IMR-90 (cell line): ENCODE measurements at regions not wholly inside any gene's neighbourhood (a gene's known extent, or its start where the extent isn't known, plus 50 kb on each side); places are given as distances from the start of the nearest gene placed in this dataset.

ENCODE experiments used
- ATAC-seq: fragments of 200-7000 bp; cut with Tn5 transposase; 2 replicates; pipeline ENCODE4 v1.9.1; 2020; ENCODE audit warnings: low read depth, mild to moderate bottlenecking, moderate library complexity
- BruUV-seq: library from RNA; stranded (reverse); fragments of 400-500 nt; replicated peaks from 2 replicates; lab custom pipeline; 2021; lab: Mats Ljungman, UMichigan
- CTCF ChIA-PET: fragments of 300-600 bp; formaldehyde crosslinking; extraction: SDS; loops from one replicate; lab custom pipeline; 2021; ENCODE audit warnings: antibody characterized with exemption; lab: Yijun Ruan, JAX
- POLR2A ChIA-PET: fragments of 300-600 bp; sonication (Branson Sonifier 250); formaldehyde crosslinking; loops from one replicate; lab custom pipeline; 2022; ENCODE audit warnings: antibody characterized with exemption; ENCODE audit not compliant: unreplicated experiment; lab: Charles Lee
- DNase-seq: peaks from one replicate; pipeline ENCODE4 v3.0.0; 2013
- H2AFZ ChIP-seq: replicated peaks from 2 replicates; pipeline ENCODE3; 2013; ENCODE audit warnings: low read length, mild to moderate bottlenecking; ENCODE audit not compliant: poor library complexity
- H2AK5ac ChIP-seq: 2 replicates; pipeline ENCODE4 v1.6.1; 2013; ENCODE audit warnings: low read depth, low read length, inconsistent platforms
- H2AK9ac ChIP-seq: replicated peaks from 2 replicates; pipeline ENCODE3; 2013; ENCODE audit warnings: mild to moderate bottlenecking, low read depth, low read length, moderate library complexity; ENCODE audit not compliant: poor library complexity
- H2BK120ac ChIP-seq: 2 replicates; pipeline ENCODE4 v1.6.1; 2013; ENCODE audit warnings: low read depth, low read length, inconsistent platforms
- H2BK15ac ChIP-seq: 3 replicates; pipeline ENCODE4 v1.6.1; 2013; ENCODE audit warnings: low read depth, low read length, inconsistent platforms
- H2BK20ac ChIP-seq: 2 replicates; pipeline ENCODE4 v1.6.1; 2013; ENCODE audit warnings: low read depth, mild to moderate bottlenecking, inconsistent platforms, low read length, moderate library complexity
- H2BK5ac ChIP-seq: 2 replicates; pipeline ENCODE4 v1.6.1; 2013; ENCODE audit warnings: mild to moderate bottlenecking, low read depth, low read length, inconsistent platforms; ENCODE audit not compliant: poor library complexity, severe bottlenecking
- H3K14ac ChIP-seq: replicated peaks from 2 replicates; pipeline ENCODE4 v1.6.1; 2013; ENCODE audit warnings: low read depth, low read length, inconsistent platforms
- H3K18ac ChIP-seq: 2 replicates; pipeline ENCODE4 v1.6.1; 2013; ENCODE audit warnings: low read depth, low read length, control low read depth
- H3K23ac ChIP-seq: 2 replicates; pipeline ENCODE4 v1.6.1; 2013; ENCODE audit warnings: low read depth, low read length, inconsistent platforms
- H3K27ac ChIP-seq: 2 replicates; pipeline ENCODE4 v1.5.1; 2013; ENCODE audit warnings: mild to moderate bottlenecking, control low read depth, low read length; ENCODE audit not compliant: insufficient read depth
- H3K27me3 ChIP-seq: 2 replicates; pipeline ENCODE4 v1.6.1; 2013; ENCODE audit warnings: low read length; ENCODE audit not compliant: control insufficient read depth, insufficient read depth
- H3K36me3 ChIP-seq: 2 replicates; pipeline ENCODE4 v1.6.1; 2013; ENCODE audit warnings: low read length, mixed read lengths; ENCODE audit not compliant: control insufficient read depth, insufficient read depth
- H3K4ac ChIP-seq: 2 replicates; pipeline ENCODE4 v1.6.1; 2013; ENCODE audit warnings: low read depth, low read length, inconsistent platforms
- H3K4me1 ChIP-seq: 2 replicates; pipeline ENCODE4 v1.6.1; 2013; ENCODE audit warnings: low read length, mixed read lengths; ENCODE audit not compliant: control insufficient read depth, insufficient read depth
- H3K4me2 ChIP-seq: 2 replicates; pipeline ENCODE4 v1.6.1; 2013; ENCODE audit warnings: low read depth, mild to moderate bottlenecking, control low read depth, low read length, moderate library complexity
- H3K4me3 ChIP-seq: 2 replicates; pipeline ENCODE4 v1.5.1; 2013; ENCODE audit warnings: low read depth, mild to moderate bottlenecking, control low read depth, low read length, moderate library complexity; ENCODE audit not compliant: insufficient read depth
- H3K56ac ChIP-seq: 2 replicates; pipeline ENCODE4 v1.6.1; 2013; ENCODE audit warnings: low read length, inconsistent platforms; ENCODE audit not compliant: insufficient read depth; ENCODE audit errors: extremely low read depth
- H3K79me1 ChIP-seq, 2 experiments: 2 replicates each; pipeline ENCODE4 v1.6.1; 2013; ENCODE audit warnings: low read length in 2 of 2, inconsistent platforms in 1 of 2, low read depth in 1 of 2
- H3K9ac ChIP-seq: 2 replicates; pipeline ENCODE4 v1.6.1; 2013; ENCODE audit warnings: low read depth, low read length, control low read depth
- H3K9me1 ChIP-seq: 2 replicates; pipeline ENCODE4 v1.6.1; 2013; ENCODE audit warnings: low read length, inconsistent platforms; ENCODE audit not compliant: insufficient read depth
- H3K9me3 ChIP-seq: 2 replicates; pipeline ENCODE4 v1.6.1; 2013; ENCODE audit warnings: low read length; ENCODE audit not compliant: control insufficient read depth, insufficient read depth
- H4K20me1 ChIP-seq: 2 replicates; pipeline ENCODE4 v1.6.1; 2013; ENCODE audit warnings: low read length, inconsistent platforms; ENCODE audit not compliant: insufficient read depth
- H4K5ac ChIP-seq: 2 replicates; pipeline ENCODE4 v1.6.1; 2013; ENCODE audit warnings: mild to moderate bottlenecking, low read depth, low read length, control low read depth
- H4K8ac ChIP-seq, 2 experiments: 2 replicates each; pipeline ENCODE4 v1.6.1; 2013; ENCODE audit warnings: low read depth in 2 of 2, low read length in 2 of 2, control low read depth in 1 of 2, inconsistent platforms in 1 of 2
- H4K91ac ChIP-seq: 2 replicates; pipeline ENCODE4 v1.6.1; 2013; ENCODE audit warnings: low read depth, low read length, inconsistent platforms; ENCODE audit not compliant: insufficient read depth
- BHLHE40 ChIP-seq: fragments of 150-350 bp; IDR thresholded peaks from 2 replicates; pipeline ENCODE4 v1.6.1; 2016; ENCODE audit warnings: mild to moderate bottlenecking, low read depth, low read length
- CEBPB ChIP-seq: IDR thresholded peaks from 2 replicates; pipeline ENCODE4 v1.6.1; 2012; ENCODE audit warnings: low read depth, low read length, improper control_type of control experiment
- CHD1 ChIP-seq: IDR thresholded peaks from 2 replicates; pipeline ENCODE4 v1.6.1; 2012; ENCODE audit warnings: low read depth, low read length, improper control_type of control experiment
- CTCF ChIP-seq: conservative IDR thresholded peaks from 2 replicates; pipeline ENCODE4 v1.5.1; 2012; ENCODE audit warnings: mild to moderate bottlenecking, low read depth, low read length, improper control_type of control experiment
- FOS ChIP-seq: fragments of 150-350 bp; IDR thresholded peaks from 2 replicates; pipeline ENCODE4 v1.6.1; 2016; ENCODE audit warnings: low read depth, low read length
- MAFK ChIP-seq: IDR thresholded peaks from 2 replicates; pipeline ENCODE4 v1.6.1; 2012; ENCODE audit warnings: low read depth, low read length, improper control_type of control experiment
- MAZ ChIP-seq: IDR thresholded peaks from 2 replicates; pipeline ENCODE4 v1.6.1; 2012; ENCODE audit warnings: low read depth, mild to moderate bottlenecking, low read length, improper control_type of control experiment, moderate library complexity, borderline replicate concordance
- MXI1 ChIP-seq: IDR thresholded peaks from 2 replicates; pipeline ENCODE4 v1.6.1; 2012; ENCODE audit warnings: low read depth, mild to moderate bottlenecking, low read length, moderate library complexity, borderline replicate concordance
- NFE2L2 ChIP-seq: fragments of 150-350 bp; IDR thresholded peaks from 2 replicates; pipeline ENCODE4 v1.6.1; 2016; ENCODE audit warnings: low read depth, mild to moderate bottlenecking, low read length
- POLR2A ChIP-seq: IDR thresholded peaks from 2 replicates; pipeline ENCODE4 v1.6.1; 2012; ENCODE audit warnings: mild to moderate bottlenecking, low read depth, low read length
- RAD21 ChIP-seq: IDR thresholded peaks from 2 replicates; pipeline ENCODE4 v1.6.1; 2012; ENCODE audit warnings: low read length, improper control_type of control experiment
- RCOR1 ChIP-seq: IDR thresholded peaks from 2 replicates; pipeline ENCODE4 v1.6.1; 2012; ENCODE audit warnings: mild to moderate bottlenecking, low read length, improper control_type of control experiment; ENCODE audit not compliant: insufficient replicate concordance
- RFX5 ChIP-seq: IDR thresholded peaks from 2 replicates; pipeline ENCODE4 v1.8.0; 2012; ENCODE audit warnings: low read depth, mild to moderate bottlenecking, low read length, moderate library complexity
- SMC3 ChIP-seq: fragments of 150-350 bp; IDR thresholded peaks from 2 replicates; pipeline ENCODE4 v1.6.1; 2016; ENCODE audit warnings: low read depth, mild to moderate bottlenecking, antibody characterized with exemption, low read length, moderate library complexity
- WGBS, 2 experiments: methylation state at CpG; one replicate each; pipeline versions ENCODE4 v1.1.5 to v1.1.7; 2013; ENCODE audit warnings: missing lambda C conversion rate in 2 of 2; ENCODE audit not compliant: insufficient read length in 1 of 2; ENCODE audit errors: extremely low coverage in 2 of 2; 5-methylcytosine and 5-hydroxymethylcytosine counted together
- dilution Hi-C: fragments of 300-500 bp; cut with HindIII; formaldehyde crosslinking; loops from one replicate; pipeline ENCODE4 v1.14.3; 2018; ENCODE audit warnings: low sequenced_read_pairs; ENCODE audit not compliant: unreplicated experiment
- in situ Hi-C: fragments of 300-500 bp; cut with MboI; formaldehyde crosslinking; loops from 3 replicates; pipeline ENCODE4 v1.14.3; 2019; ENCODE audit warnings: low sequenced_read_pairs, inconsistent platforms, mixed read lengths
- intact Hi-C: fragments of 100-400 bp; cut with micrococcal nuclease; formaldehyde crosslinking; loops from 2 replicates; pipeline ENCODE4 v1.10.0; 2022
- TF ChIP-seq, protein P1 (sequence below): fragments of 150-350 bp; IDR thresholded peaks from 2 replicates; pipeline ENCODE4 v1.6.1; 2016; ENCODE audit warnings: low read depth, mild to moderate bottlenecking, low read length, moderate library complexity, borderline replicate concordance
- TF ChIP-seq, protein P2 (sequence below): fragments of 150-350 bp; IDR thresholded peaks from 2 replicates; pipeline ENCODE4 v1.6.1; 2017; ENCODE audit warnings: mild to moderate bottlenecking, antibody characterized with exemption, low read length, low read depth

DNA sequence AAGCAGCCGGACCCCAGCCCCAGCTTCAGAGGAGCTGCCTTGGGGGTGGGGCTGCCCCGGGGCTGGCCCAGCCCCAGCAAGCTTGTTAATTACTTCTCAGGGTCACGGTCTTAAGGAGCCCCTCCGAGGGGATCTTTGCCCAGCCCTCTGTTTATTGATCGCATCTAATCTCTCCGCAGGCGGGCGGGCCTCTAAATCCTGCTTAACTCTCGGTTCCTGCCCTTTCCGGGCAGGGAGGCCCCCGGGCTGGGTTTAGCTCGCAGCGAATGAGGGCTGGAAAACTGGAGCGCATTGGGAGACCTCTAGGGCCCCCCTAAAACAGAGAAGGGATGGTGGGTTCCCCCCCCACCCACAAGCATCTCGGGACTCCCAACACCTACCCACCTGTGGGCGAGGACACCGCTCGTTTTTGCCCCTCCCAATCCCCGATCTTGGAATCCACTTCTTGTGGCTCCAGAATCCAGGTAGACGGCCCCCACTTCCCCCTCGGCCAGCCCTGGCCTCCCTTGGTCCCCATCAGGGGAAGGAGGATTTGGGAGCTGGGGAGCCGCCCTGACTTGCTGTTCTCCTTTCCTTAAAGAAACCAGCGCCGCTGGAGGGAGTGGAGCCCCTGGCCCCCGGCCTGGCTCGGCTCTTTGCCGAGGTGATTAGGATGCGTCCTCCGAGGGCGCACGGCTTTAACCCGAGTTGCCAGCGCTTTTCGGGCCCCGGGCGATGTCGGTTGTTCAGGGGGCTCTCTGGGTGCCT is 59.5 kb upstream of the ADGRL1 start:
- Histone ChIP-seq H3K4me2 (no peak overlapping the region), H4K8ac (no peak overlapping the region), H3K4me1 (no peaks in the 10 kb centered on the region), H2BK5ac (no peak overlapping the region), H3K36me3 (no peaks in the 10 kb centered on the region), H3K79me1 (no peaks in the 10 kb centered on the region), H3K18ac (no peak overlapping the region), H3K56ac (no peak overlapping the region), H3K27ac (no peak overlapping the region), H3K9ac (no peak overlapping the region), H3K23ac (no peak overlapping the region), H2AK9ac (no peak overlapping the region), H3K27me3 (peaks cover 47% of the 10 kb centered on the region), H2BK120ac (no peak overlapping the region), H3K9me3 (peaks cover 3% of the 10 kb centered on the region), H4K5ac (no peak overlapping the region), H3K4me3 (no peak overlapping the region), H3K9me1 (peaks cover 4% of the 10 kb centered on the region; the same call in 1 of the 2 replicates), H4K91ac (no peak overlapping the region), H2AFZ (peak overlapping the region; percentile 36), H2AK5ac (no peak overlapping the region), H2BK15ac (no peak overlapping the region), H2BK20ac (no peak overlapping the region), H3K14ac (no peak overlapping the region), H4K20me1 (no peaks in the 10 kb centered on the region), H3K4ac (no peak overlapping the region)
- intact Hi-C loops (no loop called here), in situ Hi-C loops (no loop called here), dilution Hi-C loops (no loop called here)
- BruUV-seq: no TSS peak
- CTCF ChIA-PET: no interaction called here
- WGBS, 2 experiments: 10% methylated on average over 9 of the region's 37 CpGs; no CpG with 5 or more reads in 1 of the 2 experiments
- TF ChIP-seq, protein P1, sequence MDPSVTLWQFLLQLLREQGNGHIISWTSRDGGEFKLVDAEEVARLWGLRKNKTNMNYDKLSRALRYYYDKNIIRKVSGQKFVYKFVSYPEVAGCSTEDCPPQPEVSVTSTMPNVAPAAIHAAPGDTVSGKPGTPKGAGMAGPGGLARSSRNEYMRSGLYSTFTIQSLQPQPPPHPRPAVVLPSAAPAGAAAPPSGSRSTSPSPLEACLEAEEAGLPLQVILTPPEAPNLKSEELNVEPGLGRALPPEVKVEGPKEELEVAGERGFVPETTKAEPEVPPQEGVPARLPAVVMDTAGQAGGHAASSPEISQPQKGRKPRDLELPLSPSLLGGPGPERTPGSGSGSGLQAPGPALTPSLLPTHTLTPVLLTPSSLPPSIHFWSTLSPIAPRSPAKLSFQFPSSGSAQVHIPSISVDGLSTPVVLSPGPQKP: no peak
- no peak for TF ChIP-seq RFX5
- TF ChIP-seq SMC3: no peak
- no peak for TF ChIP-seq RCOR1
- TF ChIP-seq, protein P2, sequence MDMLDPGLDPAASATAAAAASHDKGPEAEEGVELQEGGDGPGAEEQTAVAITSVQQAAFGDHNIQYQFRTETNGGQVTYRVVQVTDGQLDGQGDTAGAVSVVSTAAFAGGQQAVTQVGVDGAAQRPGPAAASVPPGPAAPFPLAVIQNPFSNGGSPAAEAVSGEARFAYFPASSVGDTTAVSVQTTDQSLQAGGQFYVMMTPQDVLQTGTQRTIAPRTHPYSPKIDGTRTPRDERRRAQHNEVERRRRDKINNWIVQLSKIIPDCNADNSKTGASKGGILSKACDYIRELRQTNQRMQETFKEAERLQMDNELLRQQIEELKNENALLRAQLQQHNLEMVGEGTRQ: no peak
- TF ChIP-seq CHD1: no peak
- TF ChIP-seq MAFK: no peak
- no peak for TF ChIP-seq CEBPB
- no peak for TF ChIP-seq RAD21
- no peak for TF ChIP-seq MAZ
- TF ChIP-seq CTCF: no peak
- TF ChIP-seq MXI1: no peak
- no peak for TF ChIP-seq NFE2L2
- TF ChIP-seq BHLHE40: no peak
- TF ChIP-seq POLR2A: no peak
- no peak for TF ChIP-seq FOS
- POLR2A ChIA-PET: interaction anchor here (0.6 kb wide), 1 partner anchor 11 kb away, joined by 14 read pairs; no protein-coding TSS in a partner anchor
- DNase-seq: no peak
- ATAC-seq: no peak
